Breast epithelium (tissue), 3 donors: ENCODE measurements at regions not wholly inside any gene's neighbourhood (a gene's known extent, or its start where the extent isn't known, plus 50 kb on each side); places are given as distances from the start of the nearest gene placed in this dataset.

Experiments
- POLR2A ChIP-seq: fragments of 450-650 bp; IDR thresholded peaks from one replicate; pipeline ENCODE4 v1.6.1; 2016; ENCODE audit warnings: antibody characterized with exemption, mild to moderate bottlenecking, moderate library complexity
- POLR2AphosphoS5 ChIP-seq, 3 donors: sonication (generic); formaldehyde crosslinking; IDR thresholded peaks; one replicate each; pipeline ENCODE4 v1.6.1; 2017; ENCODE audit warnings: antibody characterized with exemption in 3 of 3
- TF ChIP-seq, protein P1 (sequence below), 3 donors: fragments of 450-650 bp; IDR thresholded peaks; one replicate each; pipeline ENCODE4 v1.5.1; 2016 to 2017; ENCODE audit warnings: antibody characterized with exemption in 3 of 3, mild to moderate bottlenecking in 3 of 3, moderate library complexity in 3 of 3

DNA sequence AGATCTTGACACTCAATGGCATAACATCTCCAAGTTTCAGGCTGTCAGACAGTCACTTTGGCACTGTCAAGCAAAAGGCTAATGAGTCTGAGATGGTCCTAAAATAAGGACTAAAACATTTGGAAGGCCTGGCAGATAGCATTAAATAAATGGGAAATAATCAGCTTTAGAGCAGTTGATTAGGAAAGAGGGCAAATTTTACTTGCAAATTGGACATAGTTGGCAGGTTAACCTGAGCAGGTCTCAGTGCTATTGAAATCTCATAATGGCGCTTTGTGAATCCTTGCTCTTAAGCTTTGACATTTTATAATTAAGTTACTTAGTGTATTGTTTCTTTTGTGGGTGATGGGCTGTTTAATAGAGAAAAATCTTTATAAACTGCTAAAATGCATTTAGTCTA lies 1003.1 kb upstream of the GBE1 start:
- TF ChIP-seq, protein P1, sequence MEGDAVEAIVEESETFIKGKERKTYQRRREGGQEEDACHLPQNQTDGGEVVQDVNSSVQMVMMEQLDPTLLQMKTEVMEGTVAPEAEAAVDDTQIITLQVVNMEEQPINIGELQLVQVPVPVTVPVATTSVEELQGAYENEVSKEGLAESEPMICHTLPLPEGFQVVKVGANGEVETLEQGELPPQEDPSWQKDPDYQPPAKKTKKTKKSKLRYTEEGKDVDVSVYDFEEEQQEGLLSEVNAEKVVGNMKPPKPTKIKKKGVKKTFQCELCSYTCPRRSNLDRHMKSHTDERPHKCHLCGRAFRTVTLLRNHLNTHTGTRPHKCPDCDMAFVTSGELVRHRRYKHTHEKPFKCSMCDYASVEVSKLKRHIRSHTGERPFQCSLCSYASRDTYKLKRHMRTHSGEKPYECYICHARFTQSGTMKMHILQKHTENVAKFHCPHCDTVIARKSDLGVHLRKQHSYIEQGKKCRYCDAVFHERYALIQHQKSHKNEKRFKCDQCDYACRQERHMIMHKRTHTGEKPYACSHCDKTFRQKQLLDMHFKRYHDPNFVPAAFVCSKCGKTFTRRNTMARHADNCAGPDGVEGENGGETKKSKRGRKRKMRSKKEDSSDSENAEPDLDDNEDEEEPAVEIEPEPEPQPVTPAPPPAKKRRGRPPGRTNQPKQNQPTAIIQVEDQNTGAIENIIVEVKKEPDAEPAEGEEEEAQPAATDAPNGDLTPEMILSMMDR (IDR thresholded peaks at IDR 0.05), result no peak
- TF ChIP-seq POLR2AphosphoS5 (IDR thresholded peaks at IDR 0.05), result no peak
- TF ChIP-seq POLR2A, result no peak
